Stimulated activated CD4-positive, alpha-beta T cell treated with anti-CD3 and anti-CD28 coated beads, Interleukin-12 subunit alpha, Interleukin-12 subunit beta, amount 100 ng/mL, for 4 hours (primary cell): ENCODE measurements at regions not wholly inside any gene's neighbourhood (a gene's known extent, or its start where the extent isn't known, plus 50 kb on each side); places are given as distances from the start of the nearest gene placed in this dataset.
"Not testable (repeated sequence)": the region's sequence is repeated elsewhere in the genome, so short reads cannot be mapped to it uniquely, and the experiment has no call there.

Source experiments
- DNase-seq: peaks from one replicate; pipeline ENCODE4 v3.0.0-alpha.2; 2020

DNA sequence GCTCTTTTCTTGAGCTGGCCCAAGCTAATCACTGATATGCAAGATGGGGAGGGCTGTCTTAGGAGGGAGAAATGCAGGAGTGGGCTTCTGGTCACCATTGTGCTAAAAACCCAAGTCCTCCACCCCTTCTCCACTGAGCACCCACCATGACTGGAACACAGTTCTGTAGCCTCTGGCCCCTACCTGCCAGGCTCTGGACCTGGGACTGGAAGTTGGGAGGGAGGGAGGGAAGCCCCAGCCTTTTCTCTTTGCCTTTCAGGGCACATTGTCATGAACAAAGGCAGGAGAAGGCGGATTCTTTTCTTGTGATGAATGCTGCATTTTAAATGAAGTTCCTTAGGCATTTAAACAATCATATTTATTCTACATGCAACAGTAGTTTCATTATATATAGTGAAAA, 559.1 kb upstream of the TRPC7 start:
- no peak for DNase-seq

DNA sequence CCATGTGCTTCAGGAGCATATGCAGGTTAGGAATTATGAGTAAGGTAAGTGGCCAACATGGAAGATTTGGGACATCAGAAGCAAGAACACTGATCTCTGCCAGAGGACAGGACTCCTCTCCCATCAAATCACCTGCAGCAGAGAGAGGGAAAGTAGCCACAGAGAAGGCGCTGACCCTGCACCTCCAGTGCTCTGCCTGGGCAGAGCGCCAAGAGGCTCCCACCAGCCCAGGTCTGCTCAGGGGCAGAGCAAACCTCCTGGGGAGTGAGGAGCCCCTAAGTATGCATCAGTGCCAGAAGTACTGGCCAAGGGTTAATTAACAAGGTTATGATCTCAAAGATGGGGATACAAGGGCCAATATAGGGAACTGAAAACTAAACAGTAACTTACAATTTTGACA, 545.3 kb upstream of the TRPC7 start:
- DNase-seq = no peak

DNA sequence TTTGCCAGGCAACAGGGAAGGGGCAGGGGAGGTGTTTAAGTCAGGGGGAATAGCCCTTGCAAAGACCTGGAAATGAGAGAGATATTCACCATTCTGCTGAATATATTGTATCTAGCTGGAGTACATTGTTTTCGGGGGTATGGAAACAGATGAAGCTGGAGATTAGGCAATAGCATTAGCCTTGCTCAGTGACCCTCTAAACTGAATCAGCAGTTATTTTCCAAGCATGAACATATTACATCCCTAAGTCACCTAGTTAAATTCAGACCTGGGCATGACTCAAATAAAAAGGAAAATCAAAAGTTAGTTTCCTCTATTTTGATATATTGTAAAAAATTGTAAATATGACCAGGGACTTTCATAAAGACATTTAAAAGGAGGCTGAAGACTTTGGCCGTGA, 544.6 kb upstream of the TRPC7 start:
- DNase-seq = no peak

DNA sequence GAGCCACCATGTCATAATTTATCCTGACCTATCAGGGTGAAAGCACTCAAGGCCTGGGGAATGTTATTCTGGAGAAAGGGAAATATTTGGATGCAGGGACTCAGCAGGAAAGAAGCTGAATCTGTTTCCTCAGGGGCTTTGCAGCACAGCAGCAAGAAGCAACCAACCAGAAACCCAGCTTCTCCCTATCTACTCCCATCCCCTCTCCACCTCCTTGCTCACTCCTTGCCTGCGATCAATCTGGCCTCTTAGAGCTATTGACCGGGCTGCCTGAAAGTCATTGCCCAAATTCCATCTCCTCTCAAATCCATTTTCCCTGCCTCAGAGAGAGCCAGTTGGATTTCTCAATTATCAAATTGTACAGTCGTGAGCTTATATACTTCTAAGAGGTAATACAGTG, 542.0 kb upstream of the TRPC7 start:
- no peak for DNase-seq

DNA sequence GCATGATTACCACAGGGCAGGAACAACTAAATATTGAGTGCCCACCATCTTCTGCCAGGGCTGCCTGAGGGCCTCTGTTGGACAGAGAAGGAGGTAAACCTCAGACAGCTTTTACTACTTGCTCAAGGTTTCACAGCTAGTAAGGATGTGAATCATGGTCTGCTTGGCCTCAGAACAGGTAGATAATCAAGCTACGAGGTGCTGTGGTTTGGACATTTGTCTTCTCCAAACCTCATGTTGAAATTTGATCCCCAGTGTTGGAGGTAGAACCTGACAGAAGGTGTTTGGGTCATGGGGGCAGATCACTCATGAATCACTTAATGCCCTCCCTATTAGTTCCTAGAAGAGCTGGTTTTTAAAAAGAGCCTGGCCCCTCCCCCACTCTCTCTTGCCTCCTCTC, 541.2 kb upstream of the TRPC7 start:
- DNase-seq = no peak

DNA sequence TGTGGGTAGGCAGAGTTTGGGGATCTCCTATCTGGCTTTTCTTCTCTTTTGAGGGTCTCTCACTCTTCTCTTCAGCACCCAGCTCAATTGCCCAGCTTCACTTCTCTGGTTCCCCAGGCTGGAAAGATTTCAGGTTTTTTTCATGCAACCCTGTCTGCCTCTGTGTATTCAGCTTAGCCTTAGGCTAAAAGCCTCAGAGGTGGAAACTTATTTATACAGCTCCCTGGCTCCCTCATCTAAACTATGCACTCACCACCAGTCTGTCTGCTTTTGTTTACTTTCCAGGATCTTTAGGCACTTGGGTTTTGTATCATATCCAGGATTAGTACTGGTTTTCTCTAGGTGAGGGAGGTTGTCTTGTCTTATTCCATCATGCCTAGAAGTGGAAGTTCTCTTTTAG, 540.2 kb upstream of the TRPC7 start:
- no peak for DNase-seq

DNA sequence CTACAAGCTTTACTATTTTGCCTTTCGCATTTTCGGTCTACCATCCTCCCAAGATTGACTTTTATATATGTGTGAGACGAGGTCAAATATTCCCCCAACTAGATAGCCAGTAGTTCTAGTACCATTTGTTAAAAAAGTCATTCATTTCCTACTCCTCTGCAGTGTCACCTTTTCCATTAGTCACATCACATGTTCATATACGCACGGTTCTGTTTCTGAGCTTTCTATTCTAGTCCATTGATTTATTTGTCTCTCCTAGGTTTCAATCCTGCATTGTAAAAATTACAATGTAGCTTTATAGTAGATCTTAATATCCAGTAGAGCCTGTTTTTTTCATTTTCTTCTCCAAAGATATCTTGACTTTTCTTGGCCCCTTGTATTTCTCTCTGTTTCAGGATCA, 528.7 kb upstream of the TRPC7 start:
- DNase-seq = no peak

DNA sequence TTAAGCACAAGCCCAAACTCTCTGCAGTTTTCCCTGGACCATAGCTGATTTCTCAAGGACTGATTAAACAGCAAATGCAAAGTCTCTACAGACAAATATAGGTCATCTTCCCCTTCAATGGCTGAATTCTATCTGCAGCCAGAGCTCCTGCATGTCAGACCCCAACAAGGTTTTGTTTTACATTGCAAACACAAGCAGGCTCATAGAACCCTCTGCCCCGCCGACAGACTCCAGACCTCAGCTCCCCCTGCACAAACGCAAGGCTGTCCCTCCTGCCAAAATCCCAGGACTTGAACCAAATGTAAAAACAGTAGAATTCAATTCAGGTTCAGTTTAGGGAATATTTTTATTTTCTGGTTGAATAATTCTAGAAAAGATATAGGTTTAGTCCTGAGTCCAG, 526.7 kb upstream of the TRPC7 start:
- DNase-seq = no peak

DNA sequence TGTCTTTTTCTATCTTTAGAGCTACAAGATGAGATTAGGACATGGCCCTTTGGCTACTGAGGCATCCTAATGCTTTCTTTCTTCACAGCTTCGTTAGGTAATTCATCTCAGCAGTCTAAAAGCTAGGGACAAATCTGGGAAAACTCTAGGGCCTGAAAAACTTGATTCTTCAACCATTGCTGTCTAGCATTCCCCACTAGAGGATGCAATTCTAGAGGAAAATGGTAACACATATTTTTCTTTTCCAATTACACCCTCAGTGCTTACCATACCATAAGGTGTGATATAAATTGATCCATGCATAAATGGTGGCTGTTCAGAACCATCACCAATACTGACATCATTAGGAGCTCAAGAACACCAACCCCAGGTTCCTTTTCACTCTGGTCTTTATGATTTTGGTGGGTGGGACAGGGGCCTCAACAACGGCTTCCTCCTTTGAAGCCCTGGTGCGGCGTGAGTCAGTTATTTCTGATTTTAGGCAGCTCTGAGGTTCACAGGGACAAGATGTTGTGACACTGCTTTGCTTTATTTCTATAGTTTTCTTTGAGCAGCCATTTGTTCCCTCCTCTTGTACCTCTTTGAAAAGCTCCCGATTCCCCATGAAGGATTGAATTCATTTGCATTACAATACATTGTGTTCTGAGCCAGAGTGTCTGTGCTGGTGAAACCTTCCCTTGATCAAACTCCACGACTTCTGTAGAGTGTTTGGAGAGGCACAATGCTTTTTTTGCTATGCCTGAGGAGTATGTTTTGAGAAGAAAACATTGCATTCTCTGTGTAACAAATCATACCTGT, 526.0 kb upstream of the TRPC7 start:
- no peak for DNase-seq

DNA sequence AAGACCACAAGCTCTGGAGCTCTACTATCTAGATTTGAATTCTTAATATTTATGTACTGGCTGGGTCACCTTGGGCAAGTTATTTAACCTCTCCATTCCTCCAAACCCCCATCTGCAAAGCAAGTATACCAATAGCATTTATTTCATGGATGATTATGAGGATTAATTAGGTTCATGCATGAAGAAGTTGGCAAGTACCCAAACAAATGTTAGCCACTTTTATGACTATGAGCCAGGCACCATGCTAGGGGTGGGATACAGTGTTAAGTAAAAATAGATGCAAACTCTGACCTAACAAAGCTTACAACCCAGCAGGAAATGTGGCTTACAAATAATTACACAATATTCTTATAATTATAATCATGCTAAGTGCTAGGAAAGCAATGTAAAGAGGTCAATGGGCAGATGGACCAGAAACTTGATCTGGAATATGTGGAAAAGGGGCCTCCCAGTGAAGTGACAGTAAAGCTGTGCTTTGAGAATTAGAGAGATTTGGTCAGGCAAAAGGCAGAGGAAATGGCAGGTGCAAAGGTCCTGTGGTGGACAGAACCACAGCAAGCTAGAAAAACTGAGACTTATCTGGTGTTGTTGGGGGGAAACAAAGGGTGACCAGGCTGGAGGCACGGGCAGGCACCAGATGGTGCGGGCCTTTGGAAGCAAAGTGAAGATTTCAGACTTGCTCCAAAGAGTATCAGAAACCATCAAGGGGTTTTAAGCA, 525.2 kb upstream of the TRPC7 start:
- DNase-seq = no peak

DNA sequence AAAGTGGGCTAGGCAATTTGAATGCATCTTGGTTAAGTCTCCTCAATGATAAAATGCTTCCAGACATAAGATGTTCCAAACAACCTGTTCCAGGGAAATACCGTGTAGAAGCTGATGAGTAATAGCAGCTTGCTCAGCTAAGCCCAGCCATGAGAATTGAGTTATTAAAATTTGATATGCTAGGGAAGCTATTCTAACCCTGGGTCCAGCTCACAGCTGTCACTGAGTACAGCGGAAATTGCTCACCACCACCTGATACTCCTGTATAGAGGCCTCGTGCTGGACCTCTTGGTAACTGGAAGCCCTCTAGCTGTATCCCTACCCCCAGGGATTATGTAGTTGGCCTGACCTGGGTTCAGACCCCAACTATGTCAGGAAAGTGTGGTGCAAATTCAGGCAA, 521.3 kb upstream of the TRPC7 start:
- DNase-seq = no peak

DNA sequence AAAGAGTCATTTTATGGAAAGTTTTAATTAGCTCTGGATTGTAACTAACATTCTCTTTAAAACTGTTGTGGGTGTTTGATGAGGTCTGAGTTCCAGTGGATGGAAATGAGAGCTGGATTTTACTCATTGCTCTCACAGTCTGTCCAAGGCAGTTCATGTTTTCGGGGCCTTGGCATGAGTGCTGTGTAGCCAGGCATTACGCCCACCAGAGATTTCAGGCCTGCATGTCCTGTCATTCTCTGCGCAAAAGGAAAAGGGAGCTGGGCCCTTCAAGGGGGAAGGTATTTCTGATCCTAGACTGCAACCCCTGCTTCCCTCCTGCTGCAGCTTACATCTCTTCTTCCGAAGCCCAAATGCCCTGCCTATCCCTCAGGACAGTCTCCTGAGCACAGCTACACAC, 499.6 kb upstream of the TRPC7 start:
- no peak for DNase-seq

DNA sequence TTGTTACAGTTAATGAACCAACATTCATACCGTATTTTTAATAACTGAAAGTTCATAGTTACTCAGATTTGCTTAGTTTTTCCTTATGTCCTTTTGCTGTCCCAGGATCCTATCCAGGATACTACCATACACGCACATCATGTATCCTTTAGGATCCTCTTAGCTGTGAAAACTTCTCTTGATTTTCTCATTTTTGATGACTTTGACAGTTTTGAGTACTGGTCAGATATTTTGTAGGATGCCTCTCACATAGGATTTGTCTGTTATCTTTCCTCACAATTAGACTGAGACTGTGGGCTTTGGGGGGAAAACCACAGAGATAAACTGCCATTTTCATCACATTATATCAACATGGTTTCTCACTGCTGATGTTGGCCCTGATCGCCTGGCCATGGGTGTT, 491.3 kb upstream of the TRPC7 start:
- DNase-seq = no peak

DNA sequence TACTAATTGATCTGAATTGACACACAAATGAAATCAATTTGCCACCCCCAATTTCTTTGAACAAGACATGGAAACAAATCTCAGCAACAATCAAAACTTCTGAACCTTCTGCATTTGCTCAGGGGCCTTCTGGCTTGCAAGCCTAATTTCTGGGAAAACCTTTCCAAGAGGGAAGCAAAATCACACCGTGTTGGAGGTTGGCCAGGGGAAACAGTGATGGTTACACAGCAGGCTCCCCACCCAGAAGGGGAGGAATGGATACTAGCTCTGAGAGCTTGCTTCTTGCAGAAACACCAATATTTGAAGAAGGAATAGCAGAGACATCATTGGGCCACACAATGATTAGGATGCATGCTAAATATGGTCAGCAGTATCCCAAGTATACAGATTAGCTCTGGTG, 488.6 kb upstream of the TRPC7 start:
- DNase-seq = no peak

DNA sequence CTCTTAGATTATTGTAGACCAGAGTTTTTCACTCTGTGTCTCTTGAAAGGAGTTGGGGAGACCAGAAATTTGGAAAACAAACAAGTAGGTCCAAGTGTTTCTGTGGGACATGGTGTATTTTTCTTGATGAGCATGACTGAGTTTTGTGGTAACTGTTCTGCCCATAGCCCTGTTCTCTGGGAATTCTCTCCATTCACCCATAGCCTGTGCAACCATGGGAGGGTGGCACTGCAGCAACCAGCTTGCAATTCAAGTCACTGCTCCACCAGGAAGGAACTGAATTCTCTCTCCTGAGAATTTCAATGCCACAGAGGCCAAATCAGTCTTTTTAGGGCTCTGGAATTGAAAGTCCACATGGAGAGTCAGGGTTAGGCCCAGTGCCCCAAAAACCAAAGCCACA, 475.3 kb upstream of the TRPC7 start:
- no peak for DNase-seq

DNA sequence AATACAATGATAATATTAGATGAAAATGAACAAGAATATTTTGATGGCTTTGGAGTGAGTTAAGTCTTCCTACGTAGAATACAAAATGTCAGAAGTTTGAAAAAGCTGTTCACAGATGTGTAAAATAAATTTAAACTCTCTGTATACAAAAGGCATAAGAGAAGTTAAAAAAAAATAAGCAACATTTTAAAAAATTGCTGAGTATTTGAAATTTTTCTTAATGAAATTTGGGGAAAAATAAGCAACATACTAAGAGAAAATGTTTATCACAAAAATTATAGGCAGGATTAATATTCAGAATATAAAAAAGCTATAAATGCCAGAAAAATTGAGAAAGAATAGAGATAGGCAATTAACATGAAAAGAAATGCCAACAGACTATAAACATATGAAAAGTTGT, 470.7 kb upstream of the TRPC7 start:
- no peak for DNase-seq

DNA sequence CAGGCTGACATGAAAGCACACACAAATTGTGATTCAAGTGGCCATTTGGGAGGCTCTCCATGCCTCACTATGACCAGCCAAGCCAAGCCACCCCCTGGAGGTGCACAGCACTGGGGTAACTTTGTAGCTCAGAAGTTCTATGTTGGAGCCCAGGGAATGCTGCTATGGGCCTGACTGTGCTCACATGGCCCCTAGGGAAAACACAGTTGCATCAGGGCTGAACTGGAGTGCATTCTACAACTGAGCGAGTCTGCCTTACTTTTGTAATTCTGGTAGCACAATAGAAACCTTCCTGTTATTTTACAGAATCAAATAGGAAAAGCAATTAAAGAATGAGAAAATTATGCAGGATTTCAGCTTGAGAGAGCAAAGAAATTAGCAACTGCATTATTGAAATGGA, 455.5 kb upstream of the TRPC7 start:
- DNase-seq = no peak

DNA sequence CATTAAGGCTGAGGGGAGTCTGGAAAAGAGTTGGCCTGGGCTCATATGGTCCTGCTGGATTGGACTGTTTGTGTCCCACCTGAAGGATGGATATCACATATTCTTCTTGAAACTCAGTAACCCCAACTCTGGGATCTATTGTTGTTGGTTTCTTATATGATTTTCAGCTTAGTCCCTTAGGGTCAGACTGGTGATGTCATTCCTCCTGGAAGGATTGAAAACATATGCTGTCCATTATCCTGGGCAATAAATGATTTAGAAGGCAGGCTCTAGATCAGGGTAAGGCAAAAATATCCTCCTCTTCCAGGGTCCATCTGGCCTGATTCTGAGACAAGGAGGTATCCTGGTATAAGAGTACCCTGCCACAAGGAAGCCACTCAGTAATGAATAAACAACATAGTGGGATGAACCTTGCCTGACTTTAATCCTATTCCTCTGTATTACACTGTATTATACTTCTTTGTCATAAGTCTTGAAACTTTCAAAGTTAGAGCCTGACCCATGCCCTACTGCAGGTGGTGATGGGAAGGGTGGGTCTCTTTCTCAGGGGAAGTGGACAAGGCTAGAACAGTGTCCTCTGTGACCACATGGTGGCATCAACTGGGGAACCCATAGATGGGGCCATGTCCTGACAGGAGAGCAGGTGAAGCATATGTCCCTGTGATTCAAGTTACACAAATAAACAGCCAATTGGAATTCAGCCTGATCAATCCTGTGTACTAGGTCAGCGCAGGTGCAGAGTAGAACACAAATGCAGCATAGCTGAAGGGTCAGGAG, 454.4 kb upstream of the TRPC7 start:
- no peak for DNase-seq

DNA sequence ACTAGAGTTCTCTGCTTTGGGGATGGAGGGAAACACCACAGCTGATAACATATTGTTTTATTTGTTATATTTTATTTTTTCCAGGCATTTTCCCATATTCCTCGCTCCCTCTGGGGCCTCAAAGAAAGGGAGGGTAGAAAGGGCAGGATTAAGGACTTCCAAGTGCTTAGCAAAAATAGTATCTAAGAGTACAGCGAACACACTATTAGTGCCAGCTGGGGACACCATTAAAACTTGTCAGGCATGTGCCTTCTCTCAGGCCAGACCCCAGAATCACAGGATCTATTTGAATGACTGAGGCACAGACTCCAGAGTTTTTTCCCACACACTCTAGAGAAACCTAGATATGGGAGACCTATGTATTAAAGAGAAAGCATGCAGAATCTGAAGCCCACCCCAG, 451.0 kb upstream of the TRPC7 start:
- DNase-seq = no peak

DNA sequence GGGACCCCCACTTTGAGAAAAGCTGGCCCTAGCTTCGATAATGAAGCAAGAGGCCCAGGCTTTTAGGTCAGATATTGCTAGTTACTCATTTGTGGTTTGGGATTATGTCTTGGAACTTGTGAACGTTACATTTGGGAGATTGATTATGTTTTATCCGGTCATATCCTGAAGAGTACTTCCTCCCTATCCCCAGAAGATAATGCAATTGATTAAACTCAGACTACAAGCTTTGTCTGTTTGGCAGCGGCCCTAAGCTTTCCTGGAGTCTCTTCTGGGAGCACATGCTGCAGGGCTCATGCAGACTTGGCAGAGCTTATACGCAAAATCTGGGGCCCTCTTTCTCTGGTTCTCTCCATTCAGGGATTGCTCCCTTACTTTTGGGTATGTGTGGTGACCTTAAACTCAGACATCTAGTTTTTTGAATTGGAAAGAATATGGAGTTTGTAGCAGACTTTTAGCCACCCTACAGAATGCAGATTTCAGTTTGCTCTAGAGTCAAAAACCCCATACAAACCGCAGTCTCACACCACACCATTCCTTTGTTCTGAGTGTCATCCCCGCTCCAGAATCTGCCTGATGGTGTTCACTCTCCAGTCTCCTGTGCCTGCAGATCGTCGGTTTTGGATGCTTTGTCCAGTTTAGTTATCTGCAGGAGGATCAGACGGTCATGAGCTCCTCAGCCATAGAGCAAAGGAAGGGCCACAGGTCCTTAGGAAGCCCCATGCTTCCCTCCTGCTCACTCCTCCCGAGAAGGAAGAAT, 449.5 kb upstream of the TRPC7 start:
- DNase-seq = no peak

DNA sequence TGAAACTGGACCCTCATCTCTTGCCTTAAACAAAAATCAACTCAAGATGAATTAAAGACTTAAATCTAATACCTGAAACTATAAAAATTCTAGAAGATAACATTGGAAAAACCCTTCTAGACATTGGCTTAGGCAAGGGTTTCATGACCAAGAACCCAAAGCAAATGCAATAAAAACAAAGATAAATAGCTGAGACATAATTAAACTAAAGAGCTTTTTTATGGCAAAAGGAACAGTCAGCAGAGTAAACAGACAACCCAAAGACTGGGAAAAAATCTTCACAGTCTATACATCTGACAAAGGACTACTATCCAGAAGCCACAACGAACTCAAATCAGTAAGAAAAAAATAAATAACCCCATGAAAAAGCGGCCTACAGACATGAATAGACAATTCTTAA, 446.9 kb upstream of the TRPC7 start:
- DNase-seq = not testable (repeated sequence)

DNA sequence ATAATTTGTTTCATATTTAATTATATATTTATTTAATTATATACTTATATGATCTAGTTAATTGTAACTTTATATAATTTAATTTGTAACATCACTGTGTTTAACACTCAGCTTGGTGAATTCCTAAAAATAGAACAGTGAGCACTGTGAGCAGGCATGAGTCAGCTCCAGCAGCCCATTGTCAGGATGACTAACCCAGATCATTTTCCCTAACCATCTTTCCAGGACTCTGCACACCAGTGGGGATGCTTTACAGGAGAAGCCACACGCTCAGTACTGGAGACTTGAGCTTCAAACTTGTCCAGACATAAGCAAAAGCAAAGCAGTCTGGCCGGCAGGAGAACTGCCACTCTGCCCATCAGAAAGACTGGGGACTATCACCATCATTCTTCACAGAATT, 446.2 kb upstream of the TRPC7 start:
- DNase-seq = no peak

DNA sequence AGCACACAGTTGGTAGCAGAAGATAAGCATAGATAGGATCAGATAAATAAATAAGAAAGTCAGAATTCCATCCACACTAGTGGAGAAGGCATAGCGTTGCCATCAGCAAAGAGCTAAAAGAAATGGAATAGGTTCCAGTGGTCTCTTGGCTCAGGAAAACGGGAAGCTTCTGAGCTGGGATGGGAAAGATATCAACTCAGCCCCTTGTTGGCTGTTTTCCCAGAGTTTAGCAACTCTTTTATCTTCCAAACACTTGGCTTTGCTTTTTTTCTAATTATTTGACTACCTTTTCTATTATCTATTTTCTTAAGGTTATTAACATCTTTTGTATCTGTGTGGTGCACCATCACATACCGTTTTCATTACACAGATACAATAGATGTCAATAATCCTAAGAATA, 445.7 kb upstream of the TRPC7 start:
- DNase-seq = no peak
